H9 (cell line): ENCODE measurements at regions not wholly inside any gene's neighbourhood (a gene's known extent, or its start where the extent isn't known, plus 50 kb on each side); places are given as distances from the start of the nearest gene placed in this dataset.

ENCODE experiments used
- DNase-seq: peaks from one replicate; pipeline ENCODE4 v3.0.0-alpha.2; 2017
- H2AFZ ChIP-seq: one replicate; pipeline ENCODE4 v1.6.1; 2013; ENCODE audit warnings: mild to moderate bottlenecking, low read length, control low read depth, moderate library complexity
- H2AK5ac ChIP-seq: 2 replicates; pipeline ENCODE4 v1.6.1; 2013; ENCODE audit warnings: low read length, control low read depth, mixed read lengths; ENCODE audit not compliant: insufficient read length
- H2BK120ac ChIP-seq: one replicate; pipeline ENCODE4 v1.6.1; 2013; ENCODE audit warnings: low read depth, mild to moderate bottlenecking, low read length, control low read depth, inconsistent platforms; ENCODE audit not compliant: poor library complexity, severe bottlenecking
- H2BK12ac ChIP-seq: 2 replicates; pipeline ENCODE4 v1.6.1; 2013; ENCODE audit warnings: low read length, control low read depth, mixed read lengths, low read depth; ENCODE audit not compliant: insufficient read length
- H2BK15ac ChIP-seq: 2 replicates; pipeline ENCODE4 v1.6.1; 2013; ENCODE audit warnings: low read depth, low read length, control low read depth
- H2BK20ac ChIP-seq: one replicate; pipeline ENCODE4 v1.6.1; 2013; ENCODE audit warnings: low read depth, mild to moderate bottlenecking, low read length, control low read depth, inconsistent platforms; ENCODE audit not compliant: poor library complexity, severe bottlenecking
- H2BK5ac ChIP-seq: 2 replicates; pipeline ENCODE4 v1.6.1; 2013; ENCODE audit warnings: low read length, control low read depth, mixed read lengths; ENCODE audit not compliant: insufficient read length
- H3K14ac ChIP-seq: 2 replicates; pipeline ENCODE4 v1.6.1; 2013; ENCODE audit warnings: low read length, control low read depth; ENCODE audit not compliant: insufficient read depth
- H3K18ac ChIP-seq: 2 replicates; pipeline ENCODE4 v1.6.1; 2013; ENCODE audit warnings: low read depth, mild to moderate bottlenecking, mixed read lengths, low read length, control low read depth; ENCODE audit not compliant: insufficient read length
- H3K23ac ChIP-seq: 2 replicates; pipeline ENCODE4 v1.6.1; 2013; ENCODE audit warnings: low read length, control low read depth, mixed read lengths, low read depth; ENCODE audit not compliant: insufficient read length
- H3K23me2 ChIP-seq: 2 replicates; pipeline ENCODE4 v1.6.1; 2013; ENCODE audit warnings: low read depth, mild to moderate bottlenecking, mixed read lengths, low read length, control low read depth; ENCODE audit not compliant: insufficient read length, poor library complexity, severe bottlenecking
- H3K27ac ChIP-seq: 2 replicates; pipeline ENCODE4 v1.5.1; 2013; ENCODE audit warnings: low read length, control low read depth, mixed read lengths, low read depth; ENCODE audit not compliant: insufficient read length
- H3K27me3 ChIP-seq: 2 replicates; pipeline ENCODE4 v1.6.1; 2013; ENCODE audit warnings: low read length, control low read depth, inconsistent platforms; ENCODE audit not compliant: insufficient read depth
- H3K4ac ChIP-seq: 2 replicates; pipeline ENCODE4 v1.6.1; 2013; ENCODE audit warnings: low read depth, mild to moderate bottlenecking, control low read depth, inconsistent platforms, low read length, moderate library complexity
- H3K4me1 ChIP-seq: 2 replicates; pipeline ENCODE4 v1.6.1; 2013; ENCODE audit warnings: low read length, control low read depth, inconsistent platforms; ENCODE audit not compliant: insufficient read depth
- H3K4me2 ChIP-seq: 2 replicates; pipeline ENCODE4 v1.6.1; 2013; ENCODE audit warnings: low read length, control low read depth, mixed read lengths; ENCODE audit not compliant: insufficient read length, insufficient read depth
- H3K56ac ChIP-seq: 2 replicates; pipeline ENCODE4 v1.6.1; 2013; ENCODE audit warnings: low read depth, mild to moderate bottlenecking, mixed read lengths, low read length, control low read depth; ENCODE audit not compliant: insufficient read length
- H3K79me1 ChIP-seq: 2 replicates; pipeline ENCODE4 v1.6.1; 2013; ENCODE audit warnings: low read depth, mild to moderate bottlenecking, moderate library complexity, low read length, control low read depth, inconsistent platforms; ENCODE audit not compliant: insufficient read depth, poor library complexity, severe bottlenecking
- H3K79me2 ChIP-seq: 2 replicates; pipeline ENCODE4 v1.6.1; 2013; ENCODE audit warnings: low read length, control low read depth, inconsistent platforms; ENCODE audit not compliant: insufficient read depth
- H3K9ac ChIP-seq: 2 replicates; pipeline ENCODE4 v1.6.1; 2013; ENCODE audit warnings: low read length, control low read depth, mixed read lengths; ENCODE audit not compliant: insufficient read length; ENCODE audit errors: extremely low read depth
- H3K9me3 ChIP-seq: one replicate; pipeline ENCODE4 v1.6.1; 2013; ENCODE audit warnings: low read depth, low read length, inconsistent platforms; ENCODE audit not compliant: control insufficient read depth
- H3T11ph ChIP-seq: one replicate; pipeline ENCODE4 v1.6.1; 2013; ENCODE audit warnings: mild to moderate bottlenecking, low read length, control low read depth, inconsistent platforms
- H4K20me1 ChIP-seq: one replicate; pipeline ENCODE4 v1.6.1; 2013; ENCODE audit not compliant: control insufficient read depth, insufficient read length, insufficient read depth
- H4K5ac ChIP-seq: 2 replicates; pipeline ENCODE4 v1.6.1; 2013; ENCODE audit warnings: low read depth, mild to moderate bottlenecking, mixed read lengths, low read length, control low read depth; ENCODE audit not compliant: insufficient read length
- H4K8ac ChIP-seq: replicated peaks from 2 replicates; pipeline ENCODE4 v1.6.1; 2013; ENCODE audit warnings: low read length, control low read depth, mixed read lengths, low read depth; ENCODE audit not compliant: insufficient read length
- H4K91ac ChIP-seq: 2 replicates; pipeline ENCODE4 v1.6.1; 2013; ENCODE audit warnings: low read depth, mild to moderate bottlenecking, moderate library complexity, mixed read lengths, low read length, control low read depth; ENCODE audit not compliant: insufficient read length
- H3K27ac Mint-ChIP-seq, 3 experiments: 2 replicates in 2 of 3; 3 replicates in 1 of 3; pipeline ENCODE4 v1.8.0; 2020 to 2021; ENCODE audit warnings: mixed read lengths in 3 of 3, mild to moderate bottlenecking in 1 of 3, moderate library complexity in 1 of 3
- H3K27me3 Mint-ChIP-seq: 2 replicates; pipeline ENCODE4 v1.8.0; 2021; ENCODE audit warnings: low read depth, mild to moderate bottlenecking, moderate library complexity, mixed read lengths
- H3K36me3 Mint-ChIP-seq, 3 experiments: 2 replicates in 2 of 3; 3 replicates in 1 of 3; pipeline ENCODE4 v1.8.0; 2020 to 2021; ENCODE audit warnings: low read depth in 3 of 3, mixed read lengths in 3 of 3; ENCODE audit not compliant: insufficient read depth in 1 of 3
- H3K4me1 Mint-ChIP-seq, 2 experiments: 2 replicates each; pipeline ENCODE4 v1.8.0; 2020; ENCODE audit warnings: mixed read lengths in 2 of 2
- H3K4me3 Mint-ChIP-seq, 2 experiments: 2 replicates in 1 of 2; 3 replicates in 1 of 2; pipeline ENCODE4 v1.8.0; 2020 to 2021; ENCODE audit warnings: mild to moderate bottlenecking in 2 of 2, mixed read lengths in 2 of 2, moderate library complexity in 1 of 2
- H3K9me3 Mint-ChIP-seq, 2 experiments: 2 replicates in 1 of 2; 3 replicates in 1 of 2; pipeline ENCODE4 v1.8.0; 2020; ENCODE audit warnings: mild to moderate bottlenecking in 2 of 2, mixed read lengths in 2 of 2, moderate library complexity in 1 of 2
- WGBS: extraction: QIAGEN DNeasy Blood & Tissue Kit; methylation state at CpG from one replicate; pipeline ENCODE4 v1.1.7; 2013; ENCODE audit warnings: missing lambda C conversion rate, low lambda C conversion rate, mixed read lengths; ENCODE audit not compliant: insufficient read length; ENCODE audit errors: extremely low coverage; 5-methylcytosine and 5-hydroxymethylcytosine counted together
- TF ChIP-seq, protein P1 (sequence below): fragments of 200-600 bp; sonication (generic); conservative IDR thresholded peaks from 3 replicates; pipeline ENCODE4 v1.8.0; 2021; ENCODE audit warnings: antibody characterized with exemption, mild to moderate bottlenecking

DNA sequence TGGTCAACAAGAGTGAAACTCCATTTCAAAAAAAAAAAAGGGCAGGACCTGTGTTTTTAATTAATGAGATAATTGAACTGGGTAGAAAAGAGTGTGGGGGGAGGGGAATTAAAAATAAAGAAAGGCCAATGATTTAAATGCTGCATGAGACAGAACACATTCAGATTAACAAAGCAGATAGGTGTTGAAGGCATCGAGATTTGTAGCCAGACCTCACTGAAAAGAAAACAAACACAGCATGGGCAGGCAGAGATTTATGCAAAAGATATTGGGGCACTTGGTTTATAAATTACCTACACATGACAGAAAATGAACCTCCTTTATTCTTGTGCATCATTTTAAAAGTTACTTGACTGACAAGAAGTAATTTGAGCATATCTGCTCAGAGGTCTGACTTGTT, 354.0 kb upstream of the API5 start:
- Histone ChIP-seq H2BK5ac (no peak overlapping the region), H2AK5ac (no peak overlapping the region), H3K79me1 (no peaks in the 10 kb centered on the region), H3K56ac (no peak overlapping the region), H2BK12ac (no peak overlapping the region), H3T11ph (no peak overlapping the region), H2BK15ac (no peak overlapping the region), H4K8ac (no peak overlapping the region), H3K9me3 (no peaks in the 10 kb centered on the region), H3K23ac (no peak overlapping the region), H3K4me1 (no peaks in the 10 kb centered on the region), H4K91ac (no peak overlapping the region), H3K79me2 (no peaks in the 10 kb centered on the region), H3K4ac (no peak overlapping the region), H3K9ac (no peak overlapping the region), H3K4me2 (no peak overlapping the region), H3K27me3 (no peaks in the 10 kb centered on the region), H2BK120ac (no peak overlapping the region), H2AFZ (no peak overlapping the region), H4K20me1 (no peaks in the 10 kb centered on the region), H3K18ac (no peak overlapping the region), H3K14ac (no peak overlapping the region), H3K27ac (no peak overlapping the region), H3K23me2 (no peaks in the 10 kb centered on the region), H2BK20ac (no peak overlapping the region), H4K5ac (no peak overlapping the region)
- Mint-ChIP-seq H3K9me3 (peaks cover 0 to 9% of the 10 kb centered on the region in 2 experiments; a peak in 3 of 5 replicates), H3K36me3 (peaks cover 0 to 2% (median 0%) of the 10 kb centered on the region in 3 experiments; a peak in 1 of 7 replicates), H3K27ac (no peak overlapping the region), H3K4me1 (no peaks in the 10 kb centered on the region), H3K27me3 (no peaks in the 10 kb centered on the region; the same call in 1 of the 2 replicates), H3K4me3 (no peak overlapping the region)
- TF ChIP-seq, protein P1, sequence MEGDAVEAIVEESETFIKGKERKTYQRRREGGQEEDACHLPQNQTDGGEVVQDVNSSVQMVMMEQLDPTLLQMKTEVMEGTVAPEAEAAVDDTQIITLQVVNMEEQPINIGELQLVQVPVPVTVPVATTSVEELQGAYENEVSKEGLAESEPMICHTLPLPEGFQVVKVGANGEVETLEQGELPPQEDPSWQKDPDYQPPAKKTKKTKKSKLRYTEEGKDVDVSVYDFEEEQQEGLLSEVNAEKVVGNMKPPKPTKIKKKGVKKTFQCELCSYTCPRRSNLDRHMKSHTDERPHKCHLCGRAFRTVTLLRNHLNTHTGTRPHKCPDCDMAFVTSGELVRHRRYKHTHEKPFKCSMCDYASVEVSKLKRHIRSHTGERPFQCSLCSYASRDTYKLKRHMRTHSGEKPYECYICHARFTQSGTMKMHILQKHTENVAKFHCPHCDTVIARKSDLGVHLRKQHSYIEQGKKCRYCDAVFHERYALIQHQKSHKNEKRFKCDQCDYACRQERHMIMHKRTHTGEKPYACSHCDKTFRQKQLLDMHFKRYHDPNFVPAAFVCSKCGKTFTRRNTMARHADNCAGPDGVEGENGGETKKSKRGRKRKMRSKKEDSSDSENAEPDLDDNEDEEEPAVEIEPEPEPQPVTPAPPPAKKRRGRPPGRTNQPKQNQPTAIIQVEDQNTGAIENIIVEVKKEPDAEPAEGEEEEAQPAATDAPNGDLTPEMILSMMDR, result no peak
- WGBS, result no CpG with 5 or more reads among the region's 1 CpG
- no peak for DNase-seq
